IMR-90 (cell line): ENCODE measurements at regions not wholly inside any gene's neighbourhood (a gene's known extent, or its start where the extent isn't known, plus 50 kb on each side); places are given as distances from the start of the nearest gene placed in this dataset.

ENCODE experiments used
- MAZ ChIP-seq: IDR thresholded peaks from 2 replicates; pipeline ENCODE4 v1.6.1; 2012; ENCODE audit warnings: low read depth, mild to moderate bottlenecking, low read length, improper control_type of control experiment, moderate library complexity, borderline replicate concordance
- NFE2L2 ChIP-seq: fragments of 150-350 bp; IDR thresholded peaks from 2 replicates; pipeline ENCODE4 v1.6.1; 2016; ENCODE audit warnings: low read depth, mild to moderate bottlenecking, low read length
- RFX5 ChIP-seq: IDR thresholded peaks from 2 replicates; pipeline ENCODE4 v1.8.0; 2012; ENCODE audit warnings: low read depth, mild to moderate bottlenecking, low read length, moderate library complexity

DNA sequence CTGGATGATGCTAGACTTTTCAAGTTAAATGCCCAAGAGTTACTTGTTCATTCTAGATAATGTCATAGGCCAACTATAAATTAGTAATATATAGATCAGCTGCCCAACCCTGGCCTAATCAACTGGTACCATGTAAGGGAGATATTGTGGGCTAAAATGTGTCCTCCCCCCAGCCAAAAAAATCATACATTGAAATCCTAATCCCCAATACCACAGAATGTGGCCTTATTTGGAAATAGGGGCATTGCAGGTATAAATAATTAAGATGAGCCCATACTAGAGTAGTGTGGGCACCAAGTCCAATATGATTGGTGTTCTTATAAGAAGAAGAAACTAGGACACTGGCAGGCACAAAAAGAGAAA lies 92.5 kb downstream of the RPL22L1 start:
- TF ChIP-seq NFE2L2, result no peak
- no peak for TF ChIP-seq MAZ
- no peak for TF ChIP-seq RFX5
